K562 (cell line): ENCODE measurements at regions not wholly inside any gene's neighbourhood (a gene's known extent, or its start where the extent isn't known, plus 50 kb on each side); places are given as distances from the start of the nearest gene placed in this dataset.
"Not testable (repeated sequence)": the region's sequence is repeated elsewhere in the genome, so short reads cannot be mapped to it uniquely, and the experiment has no call there.

Experiments
- ATAC-seq: fragments of 200-7000 bp; cut with Tn5 transposase; 3 replicates; pipeline ENCODE4 v1.9.1; 2020; ENCODE audit warnings: moderate library complexity
- BruUV-seq: library from RNA; stranded (reverse); fragments of 400-500 nt; replicated peaks from 2 replicates; lab custom pipeline; 2021; lab: Mats Ljungman, UMichigan
- CTCF ChIA-PET: fragments of 300-600 bp; formaldehyde crosslinking; extraction: SDS; loops from one replicate; lab custom pipeline; 2021; ENCODE audit warnings: low intra/inter-chr PET ratio; lab: Yijun Ruan, JAX
- POLR2A ChIA-PET: fragments of 300-600, 350-650 bp; sonication (Branson Sonifier 250); formaldehyde crosslinking; extraction: SDS; loops from one replicate; lab custom pipeline; 2021; ENCODE audit warnings: antibody characterized with exemption, inconsistent platforms; lab: Yijun Ruan, JAX
- DNase-seq, 4 experiments: peaks; one replicate each; pipeline versions ENCODE4 v3.0.0 to v3.0.0-alpha.2; 2011 to 2018; ENCODE audit warnings: low spot score in 3 of 4, mixed read lengths in 3 of 4; ENCODE audit errors: extremely low read depth in 1 of 4
- FAIRE-seq: peaks from 2 replicates; lab custom pipeline; 2011; peaks lifted over from hg19 to GRCh38; lab: Jason Lieb, UNC
- H2AFZ ChIP-seq: 2 replicates; pipeline ENCODE4 v1.6.0; 2011; ENCODE audit warnings: low read depth, low read length, control low read depth, inconsistent platforms
- H3K27ac ChIP-seq: fragments of 200-600 bp; 3 replicates; pipeline ENCODE4 v1.8.0; 2011; ENCODE audit warnings: low read depth, mild to moderate bottlenecking, control low read depth, inconsistent platforms, low read length, moderate library complexity, mixed read lengths; ENCODE audit errors: extremely low read depth
- H3K27me3 ChIP-seq, 2 experiments: fragments of 300-600 bp in 1 of 2; 2 replicates in 1 of 2; 3 replicates in 1 of 2; pipeline versions ENCODE4 v1.6.0 to v1.8.0; 2011; ENCODE audit warnings: inconsistent platforms in 2 of 2, low read length in 2 of 2, mild to moderate bottlenecking in 1 of 2, mixed read lengths in 1 of 2, moderate library complexity in 1 of 2; ENCODE audit not compliant: control insufficient read depth in 2 of 2, insufficient read depth in 2 of 2
- H3K36me3 ChIP-seq: fragments of 300-600 bp; 3 replicates; pipeline ENCODE4 v1.8.0; 2011; ENCODE audit warnings: mild to moderate bottlenecking, low read length, inconsistent platforms; ENCODE audit not compliant: control insufficient read depth, insufficient read depth
- H3K4me1 ChIP-seq, 2 experiments: fragments of 200-600 bp in 1 of 2; replicated peaks in 1 of 2; 2 replicates in 1 of 2; 3 replicates in 1 of 2; pipeline versions ENCODE4 v1.5.1 to v1.8.0; 2011; ENCODE audit warnings: inconsistent platforms in 2 of 2, low read length in 2 of 2, mild to moderate bottlenecking in 1 of 2, mixed read lengths in 1 of 2, moderate library complexity in 1 of 2; ENCODE audit not compliant: control insufficient read depth in 2 of 2, insufficient read depth in 2 of 2
- H3K4me2 ChIP-seq: 2 replicates; pipeline ENCODE4 v1.6.1; 2011; ENCODE audit warnings: low read length, control low read depth, inconsistent platforms, mixed read lengths; ENCODE audit not compliant: insufficient read depth
- H3K4me3 ChIP-seq: fragments of 200-600 bp; sonication (generic), shearing (Covaris generic); 2 replicates; pipeline ENCODE4 v1.5.1; 2016; ENCODE audit warnings: control low read depth, inconsistent platforms
- H3K79me2 ChIP-seq: fragments of 200-600 bp; 3 replicates; pipeline ENCODE4 v1.8.0; 2011; ENCODE audit warnings: low read length, inconsistent platforms; ENCODE audit not compliant: control insufficient read depth, insufficient read depth
- H3K9ac ChIP-seq, 2 experiments: 2 replicates each; pipeline versions ENCODE4 v1.6.0 to v1.6.1; 2011; ENCODE audit warnings: low read depth in 2 of 2, low read length in 2 of 2, control low read depth in 1 of 2, inconsistent platforms in 1 of 2, mild to moderate bottlenecking in 1 of 2, mixed read lengths in 1 of 2; ENCODE audit not compliant: insufficient read depth in 1 of 2
- H3K9me1 ChIP-seq: one replicate; pipeline ENCODE4 v1.6.0; 2011; ENCODE audit warnings: inconsistent platforms, mild to moderate bottlenecking, low read length, moderate library complexity; ENCODE audit not compliant: control insufficient read depth, insufficient read depth
- H3K9me3 ChIP-seq: replicated peaks from 2 replicates; pipeline ENCODE4 v1.5.1; 2011; ENCODE audit warnings: low read depth, low read length, inconsistent platforms; ENCODE audit not compliant: control insufficient read depth, insufficient read depth
- H4K20me1 ChIP-seq: replicated peaks from 2 replicates; pipeline ENCODE4 v1.6.1; 2011; ENCODE audit warnings: low read length, inconsistent platforms, mixed read lengths; ENCODE audit not compliant: control insufficient read depth, insufficient read depth
- ETV6 ChIP-seq, 3 experiments: fragments of 150-350 bp in 1 of 3; sonication (generic) in 1 of 3; formaldehyde crosslinking in 1 of 3; IDR thresholded peaks; 2 replicates each; pipeline versions ENCODE4 v1.6.1 to v1.8.0; 2014 to 2022; ENCODE audit warnings: borderline replicate concordance in 2 of 3, low read depth in 2 of 3, antibody characterized with exemption in 1 of 3, low read length in 1 of 3, mild to moderate bottlenecking in 1 of 3, missing genetic modification reagents in 1 of 3
- HSF4 ChIP-seq: fragments of 250-450 bp; sonication (Bioruptor Pico); IDR thresholded peaks from 2 replicates; pipeline ENCODE4 v2.1.2; 2022; ENCODE audit warnings: mild to moderate bottlenecking, moderate library complexity, borderline replicate concordance
- TEAD4 ChIP-seq, 2 experiments: sonication (generic) in 1 of 2; formaldehyde crosslinking in 1 of 2; IDR thresholded peaks; 2 replicates each; pipeline versions ENCODE4 v1.6.1 to v1.8.0; 2012 to 2022; ENCODE audit warnings: borderline replicate concordance in 1 of 2, inconsistent platforms in 1 of 2, low read length in 1 of 2, mild to moderate bottlenecking in 1 of 2, missing genetic modification reagents in 1 of 2
- WGBS: fragments of 100-300 bp; shearing (Covaris generic); methylation state at CpG from one replicate; pipeline ENCODE4 v1.1.6; 2016; ENCODE audit warnings: low coverage, mixed read lengths; ENCODE audit not compliant: insufficient coverage; ENCODE audit errors: missing lambda C conversion rate; 5-methylcytosine and 5-hydroxymethylcytosine counted together
- in situ Hi-C: fragments of 300-500 bp; cut with MboI; formaldehyde crosslinking; loops from 4 replicates; pipeline ENCODE4 v1.15.0; 2018; ENCODE audit warnings: inconsistent platforms, mixed read lengths
- intact Hi-C: fragments of 100-400 bp; cut with micrococcal nuclease; formaldehyde crosslinking; loops from 2 replicates; pipeline ENCODE4 v1.14.2; 2022

DNA sequence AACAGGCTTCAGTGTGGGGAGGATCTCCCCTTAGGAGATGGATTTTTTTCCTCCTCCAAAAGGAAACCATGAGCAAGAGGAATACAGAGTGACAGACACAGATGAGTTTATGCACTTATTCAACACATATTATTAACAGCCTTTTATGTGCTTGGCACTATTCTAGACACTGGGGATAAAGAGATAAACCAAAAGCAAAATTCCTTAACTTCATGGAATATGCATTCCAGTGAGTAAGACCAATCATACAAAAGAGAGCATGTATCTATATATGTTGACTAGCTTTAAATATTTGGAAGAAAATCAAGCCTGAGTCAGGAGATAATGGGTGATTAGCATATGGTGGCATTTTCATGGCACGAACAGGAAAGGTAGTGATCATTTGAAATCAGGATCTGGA is 284.4 kb upstream of the RASGRP1 start:
- H3K36me3 ChIP-seq = no peaks in the 10 kb centered on the region
- CTCF ChIA-PET = no interaction called here
- FAIRE-seq = no peak
- H3K4me3 ChIP-seq = no peak overlapping the region
- no peaks in the 10 kb centered on the region for H3K4me1 ChIP-seq
- no peaks in the 10 kb centered on the region for H3K9me3 ChIP-seq
- no peaks in the 10 kb centered on the region for H4K20me1 ChIP-seq
- H3K4me2 ChIP-seq = no peak overlapping the region
- TF ChIP-seq ETV6 (IDR thresholded peaks at IDR 0.05; ENCODE audit: borderline replicate concordance in 1 of 2, low read depth in 2 of 2, low read length in 1 of 2) (no peak), ETV6 (CRISPR knock-in tag; IDR thresholded peaks at IDR 0.05; ENCODE audit: borderline replicate concordance) (no peak), TEAD4 (IDR thresholded peaks at IDR 0.05; ENCODE audit: low read length) (no peak), TEAD4 (CRISPR knock-in tag; IDR thresholded peaks at IDR 0.05; ENCODE audit: borderline replicate concordance) (no peak), HSF4 (no peak)
- H3K79me2 ChIP-seq = no peaks in the 10 kb centered on the region
- intact Hi-C loops = no loop called here
- H3K9ac ChIP-seq = no peak overlapping the region
- no peak overlapping the region for H3K27ac ChIP-seq
- no TSS peak for BruUV-seq
- no peak for ATAC-seq
- POLR2A ChIA-PET = no interaction called here
- no peak for DNase-seq
- no peaks in the 10 kb centered on the region for H3K27me3 ChIP-seq
- 8% methylated on average over 1 of the region's 1 CpG for WGBS
- in situ Hi-C loops = no loop called here
- H3K9me1 ChIP-seq = no peaks in the 10 kb centered on the region
- H2AFZ ChIP-seq = no peak overlapping the region

DNA sequence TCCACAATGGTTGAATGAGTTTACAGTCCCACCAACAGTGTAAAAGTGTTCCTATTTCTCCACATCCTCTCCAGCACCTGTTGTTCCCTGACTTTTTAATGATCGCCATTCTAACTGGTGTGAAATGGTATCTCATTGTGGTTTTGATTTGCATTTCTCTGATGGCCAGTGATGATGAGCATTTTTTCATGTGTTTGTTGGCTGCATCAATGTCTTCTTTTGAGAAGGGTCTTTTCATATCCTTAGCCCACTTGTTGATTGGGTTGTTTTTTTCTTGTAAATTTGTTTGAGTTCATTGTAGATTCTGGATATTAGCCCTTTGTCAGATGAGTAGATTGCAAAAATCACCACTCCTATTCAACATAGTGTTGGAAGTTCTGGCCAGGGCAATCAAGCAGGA is 287.6 kb upstream of the RASGRP1 start:
- BruUV-seq, ATAC-seq, CTCF ChIA-PET, DNase-seq, H3K4me3 ChIP-seq, H3K27ac ChIP-seq, POLR2A ChIA-PET, H3K9me3 ChIP-seq, H3K36me3 ChIP-seq, FAIRE-seq, H4K20me1 ChIP-seq, H3K9me1 ChIP-seq, H3K4me1 ChIP-seq, H3K4me2 ChIP-seq, H3K9ac ChIP-seq, H3K27me3 ChIP-seq, H3K79me2 ChIP-seq, in situ Hi-C loops, H2AFZ ChIP-seq: not testable (repeated sequence)
- WGBS = no CpG with 5 or more reads among the region's 1 CpG
- intact Hi-C loops = loop anchor here (2.0 kb wide), 1 partner anchor 33 kb away; no protein-coding TSS in a partner anchor
